ENCODE measurements at regions not wholly inside any gene's neighbourhood (a gene's known extent, or its start where the extent isn't known, plus 50 kb on each side); places are given as distances from the start of the nearest gene placed in this dataset.

- no peak for DNase-seq
Measured at GRCh38 chr9:129352146-129352865, 174.2 kb upstream of the IER5L start.

GRCh38 chr9:129351642-129352145 lies 173.6 kb upstream of the IER5L start:
- no peak for DNase-seq

- no peak for DNase-seq
Measured at GRCh38 chr9:129351058-129351641, 173.1 kb upstream of the IER5L start.

- no peak for DNase-seq
Measured at GRCh38 chr9:129350143-129350935, 172.3 kb upstream of the IER5L start.

GRCh38 chr9:129349665-129349947 lies 171.5 kb upstream of the IER5L start:
- no peak for DNase-seq

GRCh38 chr9:129348890-129349664 lies 171.0 kb upstream of the IER5L start:
- DNase-seq = no peak

- DNase-seq = no peak
Measured at GRCh38 chr9:129347316-129348120, 169.5 kb upstream of the IER5L start.

GRCh38 chr9:129346046-129346445 lies 168.0 kb upstream of the IER5L start:
- DNase-seq = no peak

GRCh38 chr9:129344641-129345495 lies 166.8 kb upstream of the IER5L start:
- no peak for DNase-seq

GRCh38 chr9:129343424-129344375 lies 165.6 kb upstream of the IER5L start:
- peak in 1 of 2 donors; percentile 59 for DNase-seq

GRCh38 chr9:129342591-129343423 lies 164.7 kb upstream of the IER5L start:
- no peak for DNase-seq

- no peak for DNase-seq
Measured at GRCh38 chr9:129341987-129342348, 163.9 kb upstream of the IER5L start.

GRCh38 chr9:129341171-129341986 lies 163.3 kb upstream of the IER5L start:
- no peak for DNase-seq

GRCh38 chr9:129340427-129341170 lies 162.5 kb upstream of the IER5L start:
- DNase-seq = no peak

GRCh38 chr9:129339539-129340157 lies 161.6 kb upstream of the IER5L start:
- DNase-seq = no peak

- no peak for DNase-seq
Measured at GRCh38 chr9:129338724-129339430, 160.8 kb upstream of the IER5L start.
